ENCODE measurements at regions not wholly inside any gene's neighbourhood (a gene's known extent, or its start where the extent isn't known, plus 50 kb on each side); places are given as distances from the start of the nearest gene placed in this dataset.
"Not testable (repeated sequence)": the region's sequence is repeated elsewhere in the genome, so short reads cannot be mapped to it uniquely, and the experiment has no call there.

DNA sequence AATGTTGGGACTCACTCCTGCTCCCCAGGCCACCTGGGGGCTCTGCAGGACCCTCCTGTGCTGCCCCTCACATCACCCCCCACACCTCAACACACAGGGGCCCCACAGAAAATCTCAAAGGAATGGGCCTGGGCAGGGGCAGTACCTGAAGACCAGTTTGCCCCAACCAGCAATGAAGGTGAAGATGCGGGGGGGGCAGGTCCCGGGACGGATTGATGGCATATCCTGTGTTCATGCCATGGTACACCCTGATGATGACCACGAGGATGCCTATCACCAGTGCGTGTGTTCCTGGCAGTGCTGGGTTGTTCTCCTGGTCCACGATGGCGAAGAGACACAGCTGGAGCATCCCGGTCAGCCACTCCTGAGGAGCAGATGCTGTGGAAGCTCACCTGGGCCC is 663.0 kb downstream of the FOXD4L5 start:
- DNase-seq, result peak; percentile 11
- ATAC-seq; intact Hi-C loops (cut with DNase I): not testable (repeated sequence)

All from left cardiac atrium (tissue), 4 donors.